Gastrocnemius medialis (tissue), 4 donors: ENCODE measurements at regions not wholly inside any gene's neighbourhood (a gene's known extent, or its start where the extent isn't known, plus 50 kb on each side); places are given as distances from the start of the nearest gene placed in this dataset.

Source experiments
- POLR2A ChIP-seq, 2 donors: fragments of 450-650 bp; IDR thresholded peaks; one replicate each; pipeline ENCODE4 v1.6.1; 2017; ENCODE audit warnings: antibody characterized with exemption in 2 of 2, mild to moderate bottlenecking in 2 of 2, moderate library complexity in 2 of 2
- TF ChIP-seq, protein P1 (sequence below), 5 experiments: fragments of 450-650 bp in 3 of 5; fragments of 200-600 bp in 2 of 5; sonication (generic) in 2 of 5; IDR thresholded peaks in 4 of 5; conservative IDR thresholded peaks in 1 of 5; 1 replicate in 4 of 5; 2 replicates in 1 of 5; pipeline ENCODE4 v1.5.1; 2016 to 2019; ENCODE audit warnings: antibody characterized with exemption in 5 of 5, mild to moderate bottlenecking in 3 of 5, moderate library complexity in 3 of 5

DNA sequence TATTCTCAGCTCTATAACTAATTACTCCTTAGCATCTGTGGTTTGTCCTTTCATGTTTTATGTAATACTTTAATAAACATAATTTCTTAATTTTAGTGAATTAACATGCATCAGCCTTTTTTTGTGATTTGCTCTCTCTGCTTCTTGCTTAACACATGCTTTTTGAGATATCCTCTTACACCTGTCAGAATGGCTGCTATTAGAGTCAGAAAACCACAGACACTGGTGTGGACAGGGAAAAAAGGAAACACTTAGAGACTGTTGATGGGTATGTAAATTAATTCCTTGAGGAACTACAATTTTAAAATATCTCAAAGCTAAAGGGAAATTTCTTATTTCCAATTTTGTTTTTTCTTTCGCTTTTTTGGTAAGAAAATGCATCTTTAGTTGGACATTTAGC, 549.0 kb downstream of the ZNF804A start:
- TF ChIP-seq, protein P1, sequence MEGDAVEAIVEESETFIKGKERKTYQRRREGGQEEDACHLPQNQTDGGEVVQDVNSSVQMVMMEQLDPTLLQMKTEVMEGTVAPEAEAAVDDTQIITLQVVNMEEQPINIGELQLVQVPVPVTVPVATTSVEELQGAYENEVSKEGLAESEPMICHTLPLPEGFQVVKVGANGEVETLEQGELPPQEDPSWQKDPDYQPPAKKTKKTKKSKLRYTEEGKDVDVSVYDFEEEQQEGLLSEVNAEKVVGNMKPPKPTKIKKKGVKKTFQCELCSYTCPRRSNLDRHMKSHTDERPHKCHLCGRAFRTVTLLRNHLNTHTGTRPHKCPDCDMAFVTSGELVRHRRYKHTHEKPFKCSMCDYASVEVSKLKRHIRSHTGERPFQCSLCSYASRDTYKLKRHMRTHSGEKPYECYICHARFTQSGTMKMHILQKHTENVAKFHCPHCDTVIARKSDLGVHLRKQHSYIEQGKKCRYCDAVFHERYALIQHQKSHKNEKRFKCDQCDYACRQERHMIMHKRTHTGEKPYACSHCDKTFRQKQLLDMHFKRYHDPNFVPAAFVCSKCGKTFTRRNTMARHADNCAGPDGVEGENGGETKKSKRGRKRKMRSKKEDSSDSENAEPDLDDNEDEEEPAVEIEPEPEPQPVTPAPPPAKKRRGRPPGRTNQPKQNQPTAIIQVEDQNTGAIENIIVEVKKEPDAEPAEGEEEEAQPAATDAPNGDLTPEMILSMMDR (IDR thresholded peaks at IDR 0.05 in 4 of 5, conservative IDR thresholded peaks at IDR 0.05 in 1 of 5): no peak
- no peak for TF ChIP-seq POLR2A (IDR thresholded peaks at IDR 0.05)
